ENCODE measurements at regions not wholly inside any gene's neighbourhood (a gene's known extent, or its start where the extent isn't known, plus 50 kb on each side); places are given as distances from the start of the nearest gene placed in this dataset.

- POLR2A ChIA-PET, result no interaction called here
- CTCF ChIA-PET, result no interaction called here
- no peak for TF ChIP-seq CTCF (IDR thresholded peaks at IDR 0.05; ENCODE audit: insufficient read depth, low read length, missing control alignments)
- DNase-seq (ENCODE audit: low read depth, low spot score), result no peak
- H3K4me3 ChIP-seq (ENCODE audit: low read depth, low read length), result no peak overlapping the region
Measured at GRCh38 chr9:106286249-106286648, 576.7 kb upstream of the ZNF462 start.

GRCh38 chr9:106287091-106287631 lies 575.8 kb upstream of the ZNF462 start:
- CTCF ChIA-PET, result no interaction called here
- TF ChIP-seq CTCF (IDR thresholded peaks at IDR 0.05; ENCODE audit: insufficient read depth, low read length, missing control alignments), result no peak
- DNase-seq (ENCODE audit: low read depth, low spot score), result no peak
- POLR2A ChIA-PET, result no interaction called here
- H3K4me3 ChIP-seq (ENCODE audit: low read depth, low read length), result no peak overlapping the region; the same call in 1 of the 2 replicates

- TF ChIP-seq CTCF (IDR thresholded peaks at IDR 0.05; ENCODE audit: insufficient read depth, low read length, missing control alignments), result no peak
- no peak for DNase-seq (ENCODE audit: low read depth, low spot score)
- ChIA-PET CTCF (no interaction called here), POLR2A (no interaction called here)
- H3K4me3 ChIP-seq (ENCODE audit: low read depth, low read length), result no peak overlapping the region
Measured at GRCh38 chr9:106287731-106288130, 575.2 kb upstream of the ZNF462 start.

GRCh38 chr9:106288689-106289088 lies 574.3 kb upstream of the ZNF462 start:
- DNase-seq (ENCODE audit: low read depth, low spot score), result no peak
- CTCF ChIA-PET, result no interaction called here
- no peak for TF ChIP-seq CTCF (IDR thresholded peaks at IDR 0.05; ENCODE audit: insufficient read depth, low read length, missing control alignments)
- POLR2A ChIA-PET, result no interaction called here
- no peak overlapping the region for H3K4me3 ChIP-seq (ENCODE audit: low read depth, low read length)

GRCh38 chr9:106291786-106292185 lies 571.2 kb upstream of the ZNF462 start:
- H3K4me3 ChIP-seq (ENCODE audit: low read depth, low read length), result no peak overlapping the region
- CTCF ChIA-PET, result no interaction called here
- TF ChIP-seq CTCF (IDR thresholded peaks at IDR 0.05; ENCODE audit: insufficient read depth, low read length, missing control alignments), result no peak
- POLR2A ChIA-PET, result no interaction called here
- DNase-seq (ENCODE audit: low read depth, low spot score), result no peak

- DNase-seq (ENCODE audit: low read depth, low spot score), result no peak
- ChIA-PET POLR2A (no interaction called here), CTCF (no interaction called here)
- no peak overlapping the region for H3K4me3 ChIP-seq (ENCODE audit: low read depth, low read length)
- TF ChIP-seq CTCF (IDR thresholded peaks at IDR 0.05; ENCODE audit: insufficient read depth, low read length, missing control alignments), result no peak
Measured at GRCh38 chr9:106296426-106296825, 566.5 kb upstream of the ZNF462 start.
